Keratinocyte (primary cell): ENCODE measurements at regions not wholly inside any gene's neighbourhood (a gene's known extent, or its start where the extent isn't known, plus 50 kb on each side); places are given as distances from the start of the nearest gene placed in this dataset.

Experiments
- DNase-seq: peaks from one replicate; pipeline ENCODE4 v3.0.0-alpha.2; 2011; ENCODE audit warnings: low read depth, missing footprints, low spot score
- FAIRE-seq: peaks from 2 replicates; lab custom pipeline; 2011; peaks lifted over from hg19 to GRCh38; lab: Jason Lieb, UNC
- H2AFZ ChIP-seq: 2 replicates; pipeline ENCODE4 v1.6.0; 2012; ENCODE audit warnings: low read length, control low read depth, inconsistent platforms; ENCODE audit not compliant: control insufficient read depth
- H3K27ac ChIP-seq: 2 replicates; pipeline ENCODE4 v1.5.1; 2011; ENCODE audit warnings: low read length; ENCODE audit not compliant: control insufficient read depth, insufficient read depth
- H3K27me3 ChIP-seq: 3 replicates; pipeline ENCODE4 v1.6.0; 2011; ENCODE audit warnings: low read length; ENCODE audit not compliant: control insufficient read depth, insufficient read depth; ENCODE audit errors: extremely low read depth
- H3K36me3 ChIP-seq, 2 experiments: 2 replicates in 1 of 2; 3 replicates in 1 of 2; pipeline ENCODE4 v1.5.1; 2011; ENCODE audit warnings: low read length in 2 of 2, mild to moderate bottlenecking in 1 of 2; ENCODE audit not compliant: control insufficient read depth in 2 of 2, insufficient read depth in 2 of 2; ENCODE audit errors: extremely low read depth in 1 of 2
- H3K4me1 ChIP-seq: 3 replicates; pipeline ENCODE4 v1.5.1; 2011; ENCODE audit warnings: low read length; ENCODE audit not compliant: control insufficient read depth, insufficient read depth; ENCODE audit errors: extremely low read depth
- H3K4me2 ChIP-seq: 3 replicates; pipeline ENCODE4 v1.6.0; 2011; ENCODE audit warnings: low read depth, low read length; ENCODE audit not compliant: control insufficient read depth, insufficient read depth; ENCODE audit errors: extremely low read depth
- H3K4me3 ChIP-seq, 3 experiments: fragments of 200-600 bp in 1 of 3; sonication (generic) in 1 of 3; 2 replicates in 2 of 3; 3 replicates in 1 of 3; pipeline ENCODE4 v1.5.1; 2011 to 2016; ENCODE audit warnings: low read length in 3 of 3, mild to moderate bottlenecking in 3 of 3, control low read depth in 2 of 3, inconsistent platforms in 1 of 3, low read depth in 1 of 3, mixed read lengths in 1 of 3, mixed run types in 1 of 3, moderate library complexity in 1 of 3; ENCODE audit not compliant: control insufficient read depth in 2 of 3, insufficient read depth in 2 of 3; ENCODE audit errors: extremely low read depth in 1 of 3
- H3K79me2 ChIP-seq: 2 replicates; pipeline ENCODE4 v1.6.0; 2012; ENCODE audit warnings: low read length; ENCODE audit not compliant: control insufficient read depth, insufficient read depth
- H3K9ac ChIP-seq: 3 replicates; pipeline ENCODE4 v1.6.0; 2011; ENCODE audit warnings: low read length; ENCODE audit not compliant: control insufficient read depth, insufficient read depth; ENCODE audit errors: extremely low read depth
- H3K9me1 ChIP-seq: 3 replicates; pipeline ENCODE4 v1.6.0; 2011; ENCODE audit warnings: low read length; ENCODE audit not compliant: control insufficient read depth, insufficient read depth; ENCODE audit errors: extremely low read depth
- H3K9me3 ChIP-seq: 2 replicates; pipeline ENCODE4 v1.5.1; 2012; ENCODE audit warnings: low read depth, low read length; ENCODE audit not compliant: control insufficient read depth
- H4K20me1 ChIP-seq: 3 replicates; pipeline ENCODE4 v1.6.0; 2011; ENCODE audit warnings: low read length; ENCODE audit not compliant: control insufficient read depth, insufficient read depth; ENCODE audit errors: extremely low read depth
- CTCF ChIP-seq, 3 experiments: IDR thresholded peaks in 1 of 3; conservative IDR thresholded peaks in 1 of 3; optimal IDR thresholded peaks in 1 of 3; 2 replicates in 2 of 3; 3 replicates in 1 of 3; pipeline versions ENCODE3 to v1.5.1; 2011; ENCODE audit warnings: low read length in 3 of 3, mild to moderate bottlenecking in 3 of 3, moderate library complexity in 2 of 3, control low read depth in 1 of 3, inconsistent platforms in 1 of 3; ENCODE audit not compliant: insufficient read depth in 2 of 3; ENCODE audit errors: extremely low read depth in 1 of 3
- EZH2 ChIP-seq: IDR thresholded peaks from one replicate; pipeline ENCODE4 v1.6.1; 2012; ENCODE audit warnings: inconsistent platforms, mild to moderate bottlenecking, low read length, moderate library complexity
- dilution Hi-C: fragments of 300-500 bp; cut with MboI; formaldehyde crosslinking; loops from one replicate; pipeline ENCODE4 v1.7.0; 2020; ENCODE audit warnings: low sequenced_read_pairs; ENCODE audit not compliant: extremely low pct_ligation_motif_present

GRCh38 chr17:74097450-74098135 is 105.9 kb upstream of the RPL38 start:
- Histone ChIP-seq H3K79me2 (no peaks in the 10 kb centered on the region), H3K9me3 (no peaks in the 10 kb centered on the region), H3K9me1 (no peaks in the 10 kb centered on the region), H3K9ac (no peak overlapping the region), H3K27me3 (peaks cover 2% of the 10 kb centered on the region), H3K36me3 (no peaks in the 10 kb centered on the region), H4K20me1 (no peaks in the 10 kb centered on the region), H3K27ac (no peak overlapping the region), H2AFZ (no peak overlapping the region), H3K4me3 (no peak overlapping the region), H3K4me1 (no peaks in the 10 kb centered on the region), H3K4me2 (no peak overlapping the region)
- FAIRE-seq (no peak), DNase-seq (no peak)
- TF ChIP-seq CTCF (optimal IDR thresholded peaks at IDR 0.05 in 1 of 3, IDR thresholded peaks at IDR 0.05 in 1 of 3, conservative IDR thresholded peaks at IDR 0.05 in 1 of 3; ENCODE audit: extremely low read depth in 1 of 3, insufficient read depth in 2 of 3, low read length in 3 of 3) (no peak), EZH2 (no peak)
- dilution Hi-C loops, result no loop called here

GRCh38 chr17:74098136-74099024 is 105.1 kb upstream of the RPL38 start:
- Histone ChIP-seq H3K27ac (no peak overlapping the region), H3K4me1 (no peaks in the 10 kb centered on the region), H3K9me1 (no peaks in the 10 kb centered on the region), H3K9me3 (no peaks in the 10 kb centered on the region), H2AFZ (no peak overlapping the region), H3K4me2 (no peak overlapping the region), H3K79me2 (no peaks in the 10 kb centered on the region), H3K27me3 (peaks cover 2% of the 10 kb centered on the region), H3K9ac (no peak overlapping the region), H3K4me3 (no peak overlapping the region), H3K36me3 (no peaks in the 10 kb centered on the region), H4K20me1 (no peaks in the 10 kb centered on the region)
- no peak for FAIRE-seq
- DNase-seq, result no peak
- dilution Hi-C loops, result no loop called here
- TF ChIP-seq CTCF (optimal IDR thresholded peaks at IDR 0.05 in 1 of 3, IDR thresholded peaks at IDR 0.05 in 1 of 3, conservative IDR thresholded peaks at IDR 0.05 in 1 of 3; ENCODE audit: extremely low read depth in 1 of 3, insufficient read depth in 2 of 3, low read length in 3 of 3) (no peak), EZH2 (no peak)
